Upper lobe of left lung (tissue), 4 donors: ENCODE measurements at regions not wholly inside any gene's neighbourhood (a gene's known extent, or its start where the extent isn't known, plus 50 kb on each side); places are given as distances from the start of the nearest gene placed in this dataset.

Experiments
- CTCF ChIP-seq, 6 experiments: fragments of 450-650 bp in 4 of 6; fragments of 200-600 bp in 2 of 6; sonication (generic) in 2 of 6; IDR thresholded peaks; one replicate each; pipeline ENCODE4 v1.5.1; 2016 to 2019; ENCODE audit warnings: antibody characterized with exemption in 6 of 6
- EP300 ChIP-seq, 4 donors: sonication (generic); formaldehyde crosslinking; IDR thresholded peaks; one replicate each; pipeline ENCODE4 v1.5.1; 2017; ENCODE audit warnings: antibody characterized with exemption in 4 of 4, control low read depth in 2 of 4
- POLR2A ChIP-seq, 4 donors: fragments of 450-650 bp; IDR thresholded peaks; one replicate each; pipeline ENCODE4 v1.5.1; 2016 to 2017; ENCODE audit warnings: antibody characterized with exemption in 4 of 4, mild to moderate bottlenecking in 2 of 4
- POLR2AphosphoS5 ChIP-seq, 2 donors: sonication (generic); formaldehyde crosslinking; IDR thresholded peaks; one replicate each; pipeline ENCODE4 v1.5.1; 2017; ENCODE audit warnings: antibody characterized with exemption in 2 of 2

GRCh38 chr14:105908481-105908911 is 382.1 kb downstream of the TMEM121 start:
- TF ChIP-seq EP300 (IDR thresholded peaks at IDR 0.05), result no peak
- no peak for TF ChIP-seq CTCF (IDR thresholded peaks at IDR 0.05)
- TF ChIP-seq POLR2A (IDR thresholded peaks at IDR 0.05), result no peak
- TF ChIP-seq POLR2AphosphoS5 (IDR thresholded peaks at IDR 0.05), result no peak
